Endothelial cell of umbilical vein (primary cell): ENCODE measurements at regions not wholly inside any gene's neighbourhood (a gene's known extent, or its start where the extent isn't known, plus 50 kb on each side); places are given as distances from the start of the nearest gene placed in this dataset.

Experiments used
- BruUV-seq: library from RNA; stranded (reverse); fragments of 400-500 nt; replicated peaks from 2 replicates; lab custom pipeline; 2021; lab: Mats Ljungman, UMichigan
- CTCF ChIA-PET: fragments of 300-600, 350-600 bp; sonication (Branson Sonifier 250); formaldehyde crosslinking; loops from one replicate; lab custom pipeline; 2021; ENCODE audit warnings: antibody characterized with exemption, inconsistent platforms; lab: Charles Lee
- POLR2A ChIA-PET: fragments of 300-600, 350-600 bp; sonication (Branson Sonifier 250); formaldehyde crosslinking; loops from one replicate; lab custom pipeline; 2021; ENCODE audit warnings: antibody characterized with exemption, inconsistent platforms; lab: Charles Lee
- DNase-seq: peaks from one replicate; pipeline ENCODE4 v3.0.0-alpha.2; 2011; ENCODE audit warnings: low read depth, low spot score
- FAIRE-seq: peaks from 2 replicates; lab custom pipeline; 2011; peaks lifted over from hg19 to GRCh38; lab: Jason Lieb, UNC
- H2AFZ ChIP-seq: 2 replicates; pipeline ENCODE4 v1.6.0; 2012; ENCODE audit warnings: low read depth, low read length, control low read depth, inconsistent platforms
- H3K27ac ChIP-seq: 2 replicates; pipeline ENCODE4 v1.5.1; 2011; ENCODE audit warnings: low read depth, mild to moderate bottlenecking, control low read depth, low read length, moderate library complexity; ENCODE audit not compliant: insufficient read depth
- H3K27me3 ChIP-seq, 2 experiments: 2 replicates each; pipeline versions ENCODE4 v1.6.0 to v1.6.1; 2011; ENCODE audit warnings: low read length in 2 of 2, mixed read lengths in 1 of 2; ENCODE audit not compliant: control insufficient read depth in 2 of 2, insufficient read depth in 2 of 2
- H3K36me3 ChIP-seq, 2 experiments: 2 replicates in 1 of 2; 3 replicates in 1 of 2; pipeline ENCODE4 v1.5.1; 2011; ENCODE audit warnings: low read length in 2 of 2, mild to moderate bottlenecking in 1 of 2, moderate library complexity in 1 of 2; ENCODE audit not compliant: control insufficient read depth in 2 of 2, insufficient read depth in 2 of 2; ENCODE audit errors: extremely low read depth in 1 of 2
- H3K4me1 ChIP-seq: 3 replicates; pipeline ENCODE4 v1.5.1; 2011; ENCODE audit warnings: mild to moderate bottlenecking, low read length; ENCODE audit not compliant: control insufficient read depth, insufficient read depth; ENCODE audit errors: extremely low read depth
- H3K4me2 ChIP-seq: 2 replicates; pipeline ENCODE4 v1.6.1; 2011; ENCODE audit warnings: low read length, control low read depth, mixed read lengths; ENCODE audit not compliant: insufficient read depth
- H3K4me3 ChIP-seq, 3 experiments: fragments of 200-600 bp in 1 of 3; sonication (generic), shearing (Covaris generic) in 1 of 3; replicated peaks in 1 of 3; 2 replicates each; pipeline ENCODE4 v1.5.1; 2011 to 2016; ENCODE audit warnings: control low read depth in 3 of 3, low read length in 3 of 3, mild to moderate bottlenecking in 2 of 3, inconsistent platforms in 1 of 3, low read depth in 1 of 3, moderate library complexity in 1 of 3; ENCODE audit not compliant: insufficient read depth in 1 of 3
- H3K79me2 ChIP-seq: 2 replicates; pipeline ENCODE4 v1.6.0; 2012; ENCODE audit warnings: low read length, inconsistent platforms; ENCODE audit not compliant: control insufficient read depth, insufficient read depth
- H3K9ac ChIP-seq: replicated peaks from 2 replicates; pipeline ENCODE3; 2011; ENCODE audit warnings: low read length, control low read depth; ENCODE audit not compliant: insufficient read depth; ENCODE audit errors: extremely low read depth
- H3K9me1 ChIP-seq: replicated peaks from 3 replicates; pipeline ENCODE4 v1.6.0; 2011; ENCODE audit warnings: mild to moderate bottlenecking, low read length; ENCODE audit not compliant: control insufficient read depth, insufficient read depth; ENCODE audit errors: extremely low read depth
- H3K9me3 ChIP-seq: replicated peaks from 2 replicates; pipeline ENCODE4 v1.5.1; 2012; ENCODE audit warnings: low read length, inconsistent platforms; ENCODE audit not compliant: control insufficient read depth, insufficient read depth
- H4K20me1 ChIP-seq: replicated peaks from 2 replicates; pipeline ENCODE3; 2011; ENCODE audit warnings: mild to moderate bottlenecking, low read length; ENCODE audit not compliant: control insufficient read depth, insufficient read depth; ENCODE audit errors: extremely low read depth
- CTCF ChIP-seq, 2 donors: IDR thresholded peaks; 1 replicate in 1 of 2; 2 replicates in 1 of 2; pipeline ENCODE4 v1.5.1; 2011; ENCODE audit warnings: low read length in 2 of 2, mild to moderate bottlenecking in 2 of 2, moderate library complexity in 2 of 2, control low read depth in 1 of 2, inconsistent platforms in 1 of 2, low read depth in 1 of 2; ENCODE audit not compliant: insufficient read depth in 1 of 2; ENCODE audit errors: extremely low read depth in 1 of 2
- EZH2 ChIP-seq: IDR thresholded peaks from 2 replicates; pipeline ENCODE4 v1.6.1; 2012; ENCODE audit warnings: borderline replicate concordance, low read depth, mild to moderate bottlenecking, moderate library complexity, low read length, inconsistent platforms; ENCODE audit not compliant: severe bottlenecking
- FOS ChIP-seq: IDR thresholded peaks from 2 replicates; pipeline ENCODE4 v1.6.1; 2011; ENCODE audit warnings: mild to moderate bottlenecking, low read length, moderate library complexity, borderline replicate concordance; ENCODE audit not compliant: insufficient read depth
- GATA2 ChIP-seq: IDR thresholded peaks from 2 replicates; pipeline ENCODE4 v1.7.0; 2011; ENCODE audit warnings: low read depth, mild to moderate bottlenecking, moderate library complexity, mixed read lengths, low read length; ENCODE audit not compliant: insufficient read length, insufficient read depth
- JUN ChIP-seq: IDR thresholded peaks from 2 replicates; pipeline ENCODE4 v1.6.1; 2011; ENCODE audit warnings: borderline replicate concordance, low read depth; ENCODE audit not compliant: insufficient read length, insufficient read depth
- MAX ChIP-seq: IDR thresholded peaks from 2 replicates; pipeline ENCODE4 v1.6.1; 2011; ENCODE audit not compliant: insufficient read depth, insufficient read length
- MYC ChIP-seq: IDR thresholded peaks from one replicate; pipeline ENCODE4 v1.6.1; 2011; ENCODE audit warnings: mild to moderate bottlenecking, low read depth, low read length
- POLR2A ChIP-seq: IDR thresholded peaks from 2 replicates; pipeline ENCODE4 v1.6.1; 2012; ENCODE audit warnings: low read depth, mild to moderate bottlenecking, control low read depth, low read length
- POLR2AphosphoS5 ChIP-seq: IDR thresholded peaks from 2 replicates; pipeline ENCODE4 v1.6.1; 2012; ENCODE audit warnings: low read depth, mild to moderate bottlenecking, control low read depth, low read length, moderate library complexity; ENCODE audit not compliant: insufficient read depth
- dilution Hi-C: fragments of 300-500 bp; cut with MboI; formaldehyde crosslinking; loops from one replicate; pipeline ENCODE4 v1.15.0; 2019; ENCODE audit warnings: low sequenced_read_pairs; ENCODE audit not compliant: extremely low pct_ligation_motif_present
- intact Hi-C: fragments of 100-400 bp; cut with micrococcal nuclease; formaldehyde crosslinking; loops from one replicate; pipeline ENCODE4 v1.10.0; 2022

GRCh38 chr12:113724794-113725556, 241.2 kb downstream of the RBM19 start:
- no peak for FAIRE-seq

More at GRCh38 chr12:113724794-113725556, 241.2 kb downstream of the RBM19 start:
- H3K4me1 ChIP-seq: no peaks in the 10 kb centered on the region
- intact Hi-C loops: no loop called here
- H3K9me3 ChIP-seq: no peaks in the 10 kb centered on the region
- no peak overlapping the region for H3K4me3 ChIP-seq
- no peak for DNase-seq
- H2AFZ ChIP-seq: no peak overlapping the region
- no peak overlapping the region for H3K9ac ChIP-seq
- TF ChIP-seq GATA2 (no peak), EZH2 (no peak), JUN (no peak), FOS (no peak), POLR2A (no peak), POLR2AphosphoS5 (no peak), MAX (no peak), MYC (no peak), CTCF (IDR thresholded peaks at IDR 0.05; ENCODE audit: extremely low read depth in 1 of 2, insufficient read depth in 1 of 2, low read depth in 1 of 2, low read length in 2 of 2) (no peak)
- ChIA-PET CTCF (no interaction called here), POLR2A (no interaction called here)
- no TSS peak for BruUV-seq
- H3K9me1 ChIP-seq: no peaks in the 10 kb centered on the region
- no peaks in the 10 kb centered on the region for H4K20me1 ChIP-seq
- no peak overlapping the region for H3K27ac ChIP-seq
- dilution Hi-C loops: no loop called here
- H3K36me3 ChIP-seq: no peaks in the 10 kb centered on the region
- H3K79me2 ChIP-seq: no peaks in the 10 kb centered on the region
- H3K27me3 ChIP-seq: no peaks in the 10 kb centered on the region
- H3K4me2 ChIP-seq: no peak overlapping the region
